ENCODE measurements at regions not wholly inside any gene's neighbourhood (a gene's known extent, or its start where the extent isn't known, plus 50 kb on each side); places are given as distances from the start of the nearest gene placed in this dataset.
A peak's percentile ranks its signal among the peaks of the same experiment; 100 is the strongest.
"Not testable (repeated sequence)": the region's sequence is repeated elsewhere in the genome, so short reads cannot be mapped to it uniquely, and the experiment has no call there.

- ATAC-seq (peak in 1 of 4 donors; percentile 45), DNase-seq (peak in 2 of 6 donors; percentile 9 to 43)
- H3K36me3 ChIP-seq; H3K4me3 ChIP-seq; H3K27ac ChIP-seq; FAIRE-seq; H3K4me1 ChIP-seq; H3K27me3 ChIP-seq; H3K9me3 ChIP-seq; intact Hi-C loops (cut with DNase I): not testable (repeated sequence)
- WGBS, 2 donors, result 88 to 90% methylated on average over 4 to 7 of the region's 12 CpGs
Measured at GRCh38 chr2:87572906-87573305, 175.0 kb upstream of the PLGLB2 start.

GRCh38 chr2:87573386-87574192 is 174.3 kb upstream of the PLGLB2 start:
- FAIRE-seq; intact Hi-C loops (cut with DNase I); H3K4me3 ChIP-seq; H3K4me1 ChIP-seq; H3K27ac ChIP-seq; H3K27me3 ChIP-seq; H3K36me3 ChIP-seq; H3K9me3 ChIP-seq: not testable (repeated sequence)
- ATAC-seq (peak in 3 of 4 donors; percentile 67 to 81 (median 75)), DNase-seq (peak in 2 of 6 donors; percentile 21 to 69)
- WGBS, 2 donors, result 6 to 13% methylated on average over 4 to 5 of the region's 14 CpGs

- H3K9me3 ChIP-seq; H3K36me3 ChIP-seq; DNase-seq; FAIRE-seq; intact Hi-C loops (cut with DNase I); H3K27me3 ChIP-seq; H3K4me1 ChIP-seq; H3K4me3 ChIP-seq; H3K27ac ChIP-seq: not testable (repeated sequence)
- WGBS, 2 donors, result 70 to 84% methylated on average over 5 to 7 of the region's 10 CpGs
- ATAC-seq, result peak in 1 of 4 donors; percentile 28
Measured at GRCh38 chr2:87574193-87575119, 173.4 kb upstream of the PLGLB2 start.

- H3K27me3 ChIP-seq; ATAC-seq; DNase-seq; H3K4me3 ChIP-seq; FAIRE-seq; intact Hi-C loops (cut with DNase I); H3K36me3 ChIP-seq; H3K9me3 ChIP-seq; H3K27ac ChIP-seq; H3K4me1 ChIP-seq: not testable (repeated sequence)
- WGBS, 2 donors, result 74 to 81% methylated on average over 4 to 5 of the region's 5 CpGs
Measured at GRCh38 chr2:87575138-87575537, 172.7 kb upstream of the PLGLB2 start.

- H3K36me3 ChIP-seq; ATAC-seq; H3K27ac ChIP-seq; H3K9me3 ChIP-seq; H3K4me3 ChIP-seq; intact Hi-C loops (cut with DNase I); DNase-seq; FAIRE-seq; H3K27me3 ChIP-seq; H3K4me1 ChIP-seq: not testable (repeated sequence)
- WGBS, 2 donors, result no CpG with 5 or more reads among the region's 2 CpGs
Measured at GRCh38 chr2:87577358-87577757, 170.5 kb upstream of the PLGLB2 start.

- H3K4me1 ChIP-seq; H3K9me3 ChIP-seq; intact Hi-C loops (cut with DNase I); DNase-seq; H3K27me3 ChIP-seq; H3K27ac ChIP-seq; ATAC-seq; FAIRE-seq; H3K4me3 ChIP-seq; H3K36me3 ChIP-seq: not testable (repeated sequence)
- no CpG with 5 or more reads among the region's 4 CpGs for WGBS, 2 donors
Measured at GRCh38 chr2:87582152-87582551, 165.7 kb upstream of the PLGLB2 start.

GRCh38 chr2:87582579-87582978 is 165.3 kb upstream of the PLGLB2 start:
- intact Hi-C loops (cut with DNase I); FAIRE-seq; H3K4me1 ChIP-seq; H3K36me3 ChIP-seq; H3K27ac ChIP-seq; H3K9me3 ChIP-seq; DNase-seq; H3K4me3 ChIP-seq; H3K27me3 ChIP-seq: not testable (repeated sequence)
- ATAC-seq, result peak in 2 of 4 donors; percentile 24 to 55

GRCh38 chr2:87583370-87583769 is 164.5 kb upstream of the PLGLB2 start:
- WGBS, 2 donors, result 83 to 100% methylated on average over 2 of the region's 2 CpGs
- H3K27ac ChIP-seq; H3K4me3 ChIP-seq; FAIRE-seq; H3K9me3 ChIP-seq; H3K4me1 ChIP-seq; H3K36me3 ChIP-seq; DNase-seq; ATAC-seq; intact Hi-C loops (cut with DNase I); H3K27me3 ChIP-seq: not testable (repeated sequence)

GRCh38 chr2:87583803-87584202 is 164.1 kb upstream of the PLGLB2 start:
- WGBS, 2 donors, result 43 to 46% methylated on average over 10 to 13 of the region's 15 CpGs
- FAIRE-seq; intact Hi-C loops (cut with DNase I); H3K27ac ChIP-seq; H3K4me1 ChIP-seq; H3K36me3 ChIP-seq; H3K27me3 ChIP-seq; H3K9me3 ChIP-seq; DNase-seq; ATAC-seq: not testable (repeated sequence)
- peak overlapping the region in 1 of 4 donors; percentile 18 for H3K4me3 ChIP-seq

- peak in 3 of 4 donors; percentile 81 to 87 (median 84) for ATAC-seq
- DNase-seq, result peak in 1 of 6 donors; percentile 15
- not testable (repeated sequence) for FAIRE-seq
Measured at GRCh38 chr2:87584268-87584906, 163.5 kb upstream of the PLGLB2 start.

GRCh38 chr2:87587934-87588333 is 160.0 kb upstream of the PLGLB2 start:
- H3K4me1 ChIP-seq; FAIRE-seq; ATAC-seq; intact Hi-C loops (cut with DNase I); H3K27me3 ChIP-seq; H3K9me3 ChIP-seq; H3K27ac ChIP-seq; H3K4me3 ChIP-seq; H3K36me3 ChIP-seq; DNase-seq: not testable (repeated sequence)
- no CpG with 5 or more reads among the region's 1 CpG for WGBS, 2 donors

More at GRCh38 chr2:87584268-87584906, 163.5 kb upstream of the PLGLB2 start:
- H3K9me3 ChIP-seq; H3K4me1 ChIP-seq; H3K27ac ChIP-seq; H3K27me3 ChIP-seq; intact Hi-C loops (cut with DNase I); H3K36me3 ChIP-seq: not testable (repeated sequence)
- WGBS, 2 donors, result 14 to 19% methylated on average over 29 to 32 of the region's 35 CpGs
- peak overlapping the region in 1 of 4 donors; percentile 18 for H3K4me3 ChIP-seq

Data from pancreas (tissue), 10 donors.